ENCODE measurements at regions not wholly inside any gene's neighbourhood (a gene's known extent, or its start where the extent isn't known, plus 50 kb on each side); places are given as distances from the start of the nearest gene placed in this dataset.

GRCh38 chr2:6326958-6327357, 538.7 kb downstream of the CMPK2 start:
- no peaks in the 10 kb centered on the region for H3K9me3 ChIP-seq (ENCODE audit: low read length)
- no peaks in the 10 kb centered on the region for H3K36me3 ChIP-seq (ENCODE audit: low read depth, low read length)
- CTCF ChIA-PET: no interaction called here
- no peaks in the 10 kb centered on the region for H3K79me2 ChIP-seq (ENCODE audit: low read length)
- H3K9ac ChIP-seq (ENCODE audit: low read length): no peak overlapping the region
- no peaks in the 10 kb centered on the region for H3K9me2 ChIP-seq (replicated peaks; ENCODE audit: low read length)
- H3K27me3 ChIP-seq (ENCODE audit: low read length): no peaks in the 10 kb centered on the region
- TF ChIP-seq, protein P1, sequence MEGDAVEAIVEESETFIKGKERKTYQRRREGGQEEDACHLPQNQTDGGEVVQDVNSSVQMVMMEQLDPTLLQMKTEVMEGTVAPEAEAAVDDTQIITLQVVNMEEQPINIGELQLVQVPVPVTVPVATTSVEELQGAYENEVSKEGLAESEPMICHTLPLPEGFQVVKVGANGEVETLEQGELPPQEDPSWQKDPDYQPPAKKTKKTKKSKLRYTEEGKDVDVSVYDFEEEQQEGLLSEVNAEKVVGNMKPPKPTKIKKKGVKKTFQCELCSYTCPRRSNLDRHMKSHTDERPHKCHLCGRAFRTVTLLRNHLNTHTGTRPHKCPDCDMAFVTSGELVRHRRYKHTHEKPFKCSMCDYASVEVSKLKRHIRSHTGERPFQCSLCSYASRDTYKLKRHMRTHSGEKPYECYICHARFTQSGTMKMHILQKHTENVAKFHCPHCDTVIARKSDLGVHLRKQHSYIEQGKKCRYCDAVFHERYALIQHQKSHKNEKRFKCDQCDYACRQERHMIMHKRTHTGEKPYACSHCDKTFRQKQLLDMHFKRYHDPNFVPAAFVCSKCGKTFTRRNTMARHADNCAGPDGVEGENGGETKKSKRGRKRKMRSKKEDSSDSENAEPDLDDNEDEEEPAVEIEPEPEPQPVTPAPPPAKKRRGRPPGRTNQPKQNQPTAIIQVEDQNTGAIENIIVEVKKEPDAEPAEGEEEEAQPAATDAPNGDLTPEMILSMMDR (conservative IDR thresholded peaks at IDR 0.05; ENCODE audit: low read depth, low read length): no peak
- TF ChIP-seq EZH2phosphoT487 (IDR thresholded peaks at IDR 0.05; ENCODE audit: borderline replicate concordance, low read length) (no peak), EZH2 (IDR thresholded peaks at IDR 0.05; ENCODE audit: low read length, unreplicated experiment) (no peak)
- POLR2A ChIA-PET (ENCODE audit: unreplicated experiment): no interaction called here
- ATAC-seq (no peak), DNase-seq (no peak)
- BruUV-seq (replicated peaks): no TSS peak
- H4K20me1 ChIP-seq (ENCODE audit: low read length): no peaks in the 10 kb centered on the region
- H3F3A ChIP-seq (ENCODE audit: low read length, unreplicated experiment): no peaks in the 10 kb centered on the region
- intact Hi-C loops (cut with micrococcal nuclease): no loop called here
- H2AFZ ChIP-seq (ENCODE audit: low read length): no peak overlapping the region
- no peak overlapping the region for H3K4me2 ChIP-seq (ENCODE audit: low read length)
- no peak overlapping the region for H3K27ac ChIP-seq (ENCODE audit: low read length)
- no peaks in the 10 kb centered on the region for H3K4me1 ChIP-seq (ENCODE audit: insufficient read depth, low read length)
- H3K4me3 ChIP-seq (ENCODE audit: low read length): no peak overlapping the region

- Histone ChIP-seq H3K4me1 (ENCODE audit: insufficient read depth, low read length) (no peaks in the 10 kb centered on the region), H3K4me3 (ENCODE audit: low read length) (no peak overlapping the region), H3K79me2 (ENCODE audit: low read length) (no peaks in the 10 kb centered on the region), H3K27ac (ENCODE audit: low read length) (no peak overlapping the region), H3K9ac (ENCODE audit: low read length) (no peak overlapping the region), H3F3A (ENCODE audit: low read length, unreplicated experiment) (no peaks in the 10 kb centered on the region), H3K9me3 (ENCODE audit: low read length) (no peaks in the 10 kb centered on the region), H3K9me2 (replicated peaks; ENCODE audit: low read length) (no peaks in the 10 kb centered on the region), H3K4me2 (ENCODE audit: low read length) (no peak overlapping the region), H3K27me3 (ENCODE audit: low read length) (peaks cover 3% of the 10 kb centered on the region), H3K36me3 (ENCODE audit: low read depth, low read length) (no peaks in the 10 kb centered on the region), H4K20me1 (ENCODE audit: low read length) (no peaks in the 10 kb centered on the region), H2AFZ (ENCODE audit: low read length) (no peak overlapping the region)
- ChIA-PET CTCF (no interaction called here), POLR2A (ENCODE audit: unreplicated experiment) (no interaction called here)
- intact Hi-C loops (cut with micrococcal nuclease): no loop called here
- no TSS peak for BruUV-seq (replicated peaks)
- DNase-seq: no peak
- no peak for ATAC-seq
- TF ChIP-seq, protein P1 (conservative IDR thresholded peaks at IDR 0.05; ENCODE audit: low read depth, low read length): no peak
- TF ChIP-seq EZH2phosphoT487 (IDR thresholded peaks at IDR 0.05; ENCODE audit: borderline replicate concordance, low read length) (no peak), EZH2 (IDR thresholded peaks at IDR 0.05; ENCODE audit: low read length, unreplicated experiment) (no peak)
These were observed 528.8 kb downstream of the CMPK2 start for GRCh38 chr2:6336752-6337471.

DNA sequence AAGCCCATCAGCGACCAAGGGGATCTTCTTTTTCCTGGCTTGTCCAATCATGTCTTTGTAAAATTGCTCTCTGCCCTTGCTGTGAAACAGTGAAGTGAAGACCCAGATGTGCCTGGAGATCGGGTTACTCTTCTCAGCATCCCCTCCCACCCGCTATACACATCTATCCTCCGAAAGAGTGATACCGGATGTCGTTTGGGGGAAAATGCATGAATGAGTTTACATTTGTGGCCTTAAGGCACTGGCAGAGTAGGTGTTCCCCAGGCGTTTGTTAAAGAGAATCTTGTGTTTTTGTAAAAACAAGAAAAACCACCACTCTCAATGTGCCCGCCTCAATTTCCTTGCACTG, 528.3 kb downstream of the CMPK2 start:
- no peaks in the 10 kb centered on the region for H3K79me2 ChIP-seq (ENCODE audit: low read length)
- no peaks in the 10 kb centered on the region for H3K4me1 ChIP-seq (ENCODE audit: insufficient read depth, low read length)
- no peaks in the 10 kb centered on the region for H4K20me1 ChIP-seq (ENCODE audit: low read length)
- BruUV-seq (replicated peaks): no TSS peak
- H3F3A ChIP-seq (ENCODE audit: low read length, unreplicated experiment): no peaks in the 10 kb centered on the region
- CTCF ChIA-PET: no interaction called here
- no peak overlapping the region for H3K4me3 ChIP-seq (ENCODE audit: low read length)
- no peaks in the 10 kb centered on the region for H3K36me3 ChIP-seq (ENCODE audit: low read depth, low read length)
- TF ChIP-seq, protein P1 (conservative IDR thresholded peaks at IDR 0.05; ENCODE audit: low read depth, low read length): no peak
- TF ChIP-seq EZH2phosphoT487 (IDR thresholded peaks at IDR 0.05; ENCODE audit: borderline replicate concordance, low read length): no peak
- TF ChIP-seq EZH2 (IDR thresholded peaks at IDR 0.05; ENCODE audit: low read length, unreplicated experiment): no peak
- no peak overlapping the region for H2AFZ ChIP-seq (ENCODE audit: low read length)
- DNase-seq (no peak), ATAC-seq (no peak)
- no peak overlapping the region for H3K4me2 ChIP-seq (ENCODE audit: low read length)
- no peak overlapping the region for H3K27ac ChIP-seq (ENCODE audit: low read length)
- no peak overlapping the region for H3K9ac ChIP-seq (ENCODE audit: low read length)
- intact Hi-C loops (cut with micrococcal nuclease): no loop called here
- H3K9me3 ChIP-seq (ENCODE audit: low read length): no peaks in the 10 kb centered on the region
- POLR2A ChIA-PET (ENCODE audit: unreplicated experiment): no interaction called here
- H3K27me3 ChIP-seq (ENCODE audit: low read length): peaks cover 3% of the 10 kb centered on the region
- H3K9me2 ChIP-seq (replicated peaks; ENCODE audit: low read length): no peaks in the 10 kb centered on the region
